Liver (tissue), 8 donors: ENCODE measurements at regions not wholly inside any gene's neighbourhood (a gene's known extent, or its start where the extent isn't known, plus 50 kb on each side); places are given as distances from the start of the nearest gene placed in this dataset.

Experiments
- DNase-seq: peaks from one replicate; pipeline ENCODE4 v3.0.0-alpha.2; 2017; ENCODE audit warnings: low spot score
- H3K27ac ChIP-seq, 2 donors: one replicate each; pipeline ENCODE4 v1.7.0; 2013; ENCODE audit warnings: inconsistent platforms in 2 of 2, low read length in 2 of 2, control low read depth in 1 of 2, low read depth in 1 of 2, mild to moderate bottlenecking in 1 of 2
- H3K27me3 ChIP-seq, 4 donors: one replicate each; pipeline versions ENCODE4 v1.6.1 to v1.7.0; 2013; ENCODE audit warnings: low read length in 3 of 4, inconsistent platforms in 1 of 4, mild to moderate bottlenecking in 1 of 4, moderate library complexity in 1 of 4; ENCODE audit not compliant: control insufficient read depth in 4 of 4, insufficient read depth in 4 of 4
- H3K36me3 ChIP-seq, 4 donors: one replicate each; pipeline versions ENCODE4 v1.6.1 to v1.7.0; 2013; ENCODE audit warnings: low read length in 3 of 4, mild to moderate bottlenecking in 3 of 4, low read depth in 1 of 4, moderate library complexity in 1 of 4; ENCODE audit not compliant: control insufficient read depth in 4 of 4, insufficient read depth in 3 of 4
- H3K4me1 ChIP-seq, 4 donors: one replicate each; pipeline versions ENCODE4 v1.6.1 to v1.7.0; 2013; ENCODE audit warnings: low read length in 3 of 4, mild to moderate bottlenecking in 3 of 4, moderate library complexity in 1 of 4; ENCODE audit not compliant: control insufficient read depth in 4 of 4, insufficient read depth in 4 of 4
- H3K4me3 ChIP-seq, 3 donors: one replicate each; pipeline versions ENCODE4 v1.6.1 to v1.7.0; 2013; ENCODE audit warnings: low read length in 3 of 3, control low read depth in 1 of 3, low read depth in 1 of 3, mild to moderate bottlenecking in 1 of 3
- H3K9ac ChIP-seq, 2 donors: one replicate each; pipeline ENCODE4 v1.7.0; 2013; ENCODE audit warnings: low read length in 2 of 2, mild to moderate bottlenecking in 2 of 2, moderate library complexity in 2 of 2, control low read depth in 1 of 2, low read depth in 1 of 2
- H3K9me3 ChIP-seq, 4 donors: one replicate each; pipeline versions ENCODE4 v1.6.1 to v1.7.0; 2013; ENCODE audit warnings: low read length in 3 of 4; ENCODE audit not compliant: control insufficient read depth in 4 of 4
- EGR1 ChIP-seq, 2 donors: IDR thresholded peaks; 2 replicates each; pipeline ENCODE4 v1.6.1; 2016 to 2018; ENCODE audit warnings: antibody characterized with exemption in 2 of 2, low read depth in 2 of 2
- FOXA1 ChIP-seq: IDR thresholded peaks from 2 replicates; pipeline ENCODE4 v1.6.1; 2016; ENCODE audit warnings: antibody characterized with exemption
- FOXA2 ChIP-seq: IDR thresholded peaks from 2 replicates; pipeline ENCODE4 v1.6.1; 2016; ENCODE audit warnings: antibody characterized with exemption
- GABPA ChIP-seq, 2 donors: IDR thresholded peaks in 1 of 2; conservative IDR thresholded peaks in 1 of 2; 2 replicates each; pipeline ENCODE4 v1.6.1; 2016; ENCODE audit warnings: antibody characterized with exemption in 2 of 2, mild to moderate bottlenecking in 1 of 2, moderate library complexity in 1 of 2
- HNF4A ChIP-seq, 2 donors: conservative IDR thresholded peaks; 2 replicates each; pipeline ENCODE4 v1.6.1; 2016; ENCODE audit warnings: antibody characterized with exemption in 2 of 2, mild to moderate bottlenecking in 2 of 2
- HNF4G ChIP-seq: IDR thresholded peaks from 2 replicates; pipeline ENCODE4 v1.6.1; 2016; ENCODE audit warnings: antibody characterized with exemption
- JUND ChIP-seq, 2 donors: IDR thresholded peaks; 2 replicates each; pipeline ENCODE4 v1.6.1; 2016; ENCODE audit warnings: antibody characterized with exemption in 2 of 2
- NR2F2 ChIP-seq: IDR thresholded peaks from 2 replicates; pipeline ENCODE4 v1.6.1; 2016; ENCODE audit warnings: antibody characterized with exemption
- RAD21 ChIP-seq, 2 donors: IDR thresholded peaks; 2 replicates each; pipeline ENCODE4 v1.6.1; 2016; ENCODE audit warnings: antibody characterized with exemption in 2 of 2, mild to moderate bottlenecking in 2 of 2
- RXRA ChIP-seq, 2 donors: IDR thresholded peaks; 2 replicates each; pipeline ENCODE4 v1.6.1; 2017 to 2018; ENCODE audit warnings: antibody characterized with exemption in 2 of 2, mild to moderate bottlenecking in 1 of 2
- TAF1 ChIP-seq: conservative IDR thresholded peaks from 2 replicates; pipeline ENCODE4 v1.6.1; 2016; ENCODE audit warnings: antibody characterized with exemption, mild to moderate bottlenecking
- YY1 ChIP-seq: IDR thresholded peaks from 2 replicates; pipeline ENCODE4 v1.6.1; 2016; ENCODE audit warnings: antibody characterized with exemption, mild to moderate bottlenecking
- WGBS: extraction: QIAGEN DNeasy Blood & Tissue Kit; methylation state at CpG from one replicate; pipeline ENCODE4 v1.1.7; 2013; 5-methylcytosine and 5-hydroxymethylcytosine counted together
- TF ChIP-seq, protein P1 (sequence below): fragments of 150-350 bp; IDR thresholded peaks from 2 replicates; pipeline ENCODE4 v1.5.1; 2017; ENCODE audit warnings: improper control_type of control experiment, low read depth, low read length; ENCODE audit not compliant: missing input control
- TF ChIP-seq, protein P2 (sequence below): IDR thresholded peaks from 2 replicates; pipeline ENCODE4 v1.6.1; 2016; ENCODE audit warnings: antibody characterized with exemption
- TF ChIP-seq, protein P3 (sequence below): IDR thresholded peaks from 2 replicates; pipeline ENCODE4 v1.6.1; 2016; ENCODE audit warnings: antibody characterized with exemption, mild to moderate bottlenecking
- TF ChIP-seq, protein P4 (sequence below): IDR thresholded peaks from 2 replicates; pipeline ENCODE4 v1.6.1; 2016; ENCODE audit warnings: antibody characterized with exemption
- TF ChIP-seq, protein P5 (sequence below): IDR thresholded peaks from 2 replicates; pipeline ENCODE4 v1.6.1; 2016; ENCODE audit warnings: antibody characterized with exemption
- donor health status: healthy.
- donor health status: healthy.
- donor health status: healthy.
- donor health status: healthy.
- donor health status: healthy.

DNA sequence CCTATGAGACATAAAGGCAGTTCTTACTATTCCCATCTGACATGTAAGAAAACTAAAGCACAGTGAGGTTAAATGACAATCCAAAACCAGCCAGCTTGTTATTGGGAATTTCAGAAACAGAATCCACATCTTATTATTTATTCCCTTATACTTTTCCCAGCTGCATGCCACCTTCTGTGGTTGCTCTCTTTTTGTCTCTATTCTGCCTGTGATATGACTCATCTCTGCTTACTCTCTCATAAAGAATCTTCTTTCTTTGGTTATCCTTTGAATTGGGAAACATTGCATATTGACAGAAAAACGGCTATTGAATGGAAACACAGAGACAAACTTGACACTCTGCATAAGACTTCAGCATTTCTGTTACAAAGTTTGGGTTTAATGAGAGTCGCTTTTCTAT lies 183.2 kb downstream of the TLR4 start:
- no peaks in the 10 kb centered on the region for H3K27me3 ChIP-seq
- no peak overlapping the region for H3K4me3 ChIP-seq
- 82% methylated on average over 2 of the region's 2 CpGs for WGBS
- H3K9me3 ChIP-seq: no peaks in the 10 kb centered on the region
- H3K36me3 ChIP-seq: no peaks in the 10 kb centered on the region
- H3K9ac ChIP-seq: no peak overlapping the region
- H3K4me1 ChIP-seq: no peaks in the 10 kb centered on the region
- H3K27ac ChIP-seq: no peak overlapping the region
- no peak for DNase-seq
- TF ChIP-seq, protein P1, sequence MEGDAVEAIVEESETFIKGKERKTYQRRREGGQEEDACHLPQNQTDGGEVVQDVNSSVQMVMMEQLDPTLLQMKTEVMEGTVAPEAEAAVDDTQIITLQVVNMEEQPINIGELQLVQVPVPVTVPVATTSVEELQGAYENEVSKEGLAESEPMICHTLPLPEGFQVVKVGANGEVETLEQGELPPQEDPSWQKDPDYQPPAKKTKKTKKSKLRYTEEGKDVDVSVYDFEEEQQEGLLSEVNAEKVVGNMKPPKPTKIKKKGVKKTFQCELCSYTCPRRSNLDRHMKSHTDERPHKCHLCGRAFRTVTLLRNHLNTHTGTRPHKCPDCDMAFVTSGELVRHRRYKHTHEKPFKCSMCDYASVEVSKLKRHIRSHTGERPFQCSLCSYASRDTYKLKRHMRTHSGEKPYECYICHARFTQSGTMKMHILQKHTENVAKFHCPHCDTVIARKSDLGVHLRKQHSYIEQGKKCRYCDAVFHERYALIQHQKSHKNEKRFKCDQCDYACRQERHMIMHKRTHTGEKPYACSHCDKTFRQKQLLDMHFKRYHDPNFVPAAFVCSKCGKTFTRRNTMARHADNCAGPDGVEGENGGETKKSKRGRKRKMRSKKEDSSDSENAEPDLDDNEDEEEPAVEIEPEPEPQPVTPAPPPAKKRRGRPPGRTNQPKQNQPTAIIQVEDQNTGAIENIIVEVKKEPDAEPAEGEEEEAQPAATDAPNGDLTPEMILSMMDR: no peak
- TF ChIP-seq GABPA (IDR thresholded peaks at IDR 0.05 in 1 of 2, conservative IDR thresholded peaks at IDR 0.05 in 1 of 2): no peak
- no peak for TF ChIP-seq HNF4G
- TF ChIP-seq, protein P2, sequence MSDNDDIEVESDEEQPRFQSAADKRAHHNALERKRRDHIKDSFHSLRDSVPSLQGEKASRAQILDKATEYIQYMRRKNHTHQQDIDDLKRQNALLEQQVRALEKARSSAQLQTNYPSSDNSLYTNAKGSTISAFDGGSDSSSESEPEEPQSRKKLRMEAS: no peak
- no peak for TF ChIP-seq NR2F2
- TF ChIP-seq YY1: no peak
- no peak for TF ChIP-seq EGR1 (IDR thresholded peaks at IDR 0.05; ENCODE audit: low read depth in 2 of 2)
- TF ChIP-seq, protein P3, sequence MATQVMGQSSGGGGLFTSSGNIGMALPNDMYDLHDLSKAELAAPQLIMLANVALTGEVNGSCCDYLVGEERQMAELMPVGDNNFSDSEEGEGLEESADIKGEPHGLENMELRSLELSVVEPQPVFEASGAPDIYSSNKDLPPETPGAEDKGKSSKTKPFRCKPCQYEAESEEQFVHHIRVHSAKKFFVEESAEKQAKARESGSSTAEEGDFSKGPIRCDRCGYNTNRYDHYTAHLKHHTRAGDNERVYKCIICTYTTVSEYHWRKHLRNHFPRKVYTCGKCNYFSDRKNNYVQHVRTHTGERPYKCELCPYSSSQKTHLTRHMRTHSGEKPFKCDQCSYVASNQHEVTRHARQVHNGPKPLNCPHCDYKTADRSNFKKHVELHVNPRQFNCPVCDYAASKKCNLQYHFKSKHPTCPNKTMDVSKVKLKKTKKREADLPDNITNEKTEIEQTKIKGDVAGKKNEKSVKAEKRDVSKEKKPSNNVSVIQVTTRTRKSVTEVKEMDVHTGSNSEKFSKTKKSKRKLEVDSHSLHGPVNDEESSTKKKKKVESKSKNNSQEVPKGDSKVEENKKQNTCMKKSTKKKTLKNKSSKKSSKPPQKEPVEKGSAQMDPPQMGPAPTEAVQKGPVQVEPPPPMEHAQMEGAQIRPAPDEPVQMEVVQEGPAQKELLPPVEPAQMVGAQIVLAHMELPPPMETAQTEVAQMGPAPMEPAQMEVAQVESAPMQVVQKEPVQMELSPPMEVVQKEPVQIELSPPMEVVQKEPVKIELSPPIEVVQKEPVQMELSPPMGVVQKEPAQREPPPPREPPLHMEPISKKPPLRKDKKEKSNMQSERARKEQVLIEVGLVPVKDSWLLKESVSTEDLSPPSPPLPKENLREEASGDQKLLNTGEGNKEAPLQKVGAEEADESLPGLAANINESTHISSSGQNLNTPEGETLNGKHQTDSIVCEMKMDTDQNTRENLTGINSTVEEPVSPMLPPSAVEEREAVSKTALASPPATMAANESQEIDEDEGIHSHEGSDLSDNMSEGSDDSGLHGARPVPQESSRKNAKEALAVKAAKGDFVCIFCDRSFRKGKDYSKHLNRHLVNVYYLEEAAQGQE: no peak
- no peak for TF ChIP-seq FOXA1
- TF ChIP-seq RAD21 (IDR thresholded peaks at IDR 0.05): no peak
- TF ChIP-seq HNF4A (conservative IDR thresholded peaks at IDR 0.05): no peak
- no peak for TF ChIP-seq TAF1
- TF ChIP-seq, protein P4, sequence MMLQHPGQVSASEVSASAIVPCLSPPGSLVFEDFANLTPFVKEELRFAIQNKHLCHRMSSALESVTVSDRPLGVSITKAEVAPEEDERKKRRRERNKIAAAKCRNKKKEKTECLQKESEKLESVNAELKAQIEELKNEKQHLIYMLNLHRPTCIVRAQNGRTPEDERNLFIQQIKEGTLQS: no peak
- no peak for TF ChIP-seq RXRA (IDR thresholded peaks at IDR 0.05)
- no peak for TF ChIP-seq FOXA2

DNA sequence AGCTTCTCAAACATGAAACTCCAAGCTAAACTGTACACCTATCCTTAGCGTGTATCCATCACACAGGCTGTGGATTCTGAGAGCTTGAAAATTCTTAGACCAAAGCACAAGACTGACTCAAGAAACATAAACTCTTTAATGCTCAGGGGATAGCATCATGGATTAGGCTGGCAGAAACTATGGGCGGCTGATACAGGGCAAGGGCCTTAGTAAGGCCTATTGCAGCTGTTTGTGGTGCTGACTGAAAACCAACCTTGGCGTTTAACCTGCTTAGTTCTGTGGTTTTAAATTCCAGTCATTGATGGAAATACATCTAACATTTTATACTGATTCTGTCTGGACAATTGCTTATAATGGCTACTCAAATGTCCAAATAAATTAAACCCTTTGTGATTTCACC lies 183.7 kb downstream of the TLR4 start:
- H3K4me1 ChIP-seq: no peaks in the 10 kb centered on the region
- no peak overlapping the region for H3K4me3 ChIP-seq
- H3K9ac ChIP-seq: no peak overlapping the region
- no peaks in the 10 kb centered on the region for H3K9me3 ChIP-seq
- no peak for DNase-seq
- 93% methylated on average over 3 of the region's 3 CpGs for WGBS
- no peaks in the 10 kb centered on the region for H3K27me3 ChIP-seq
- no peak overlapping the region for H3K27ac ChIP-seq
- no peaks in the 10 kb centered on the region for H3K36me3 ChIP-seq
- TF ChIP-seq NR2F2: no peak
- no peak for TF ChIP-seq HNF4G
- TF ChIP-seq, protein P2: no peak
- TF ChIP-seq, protein P5, sequence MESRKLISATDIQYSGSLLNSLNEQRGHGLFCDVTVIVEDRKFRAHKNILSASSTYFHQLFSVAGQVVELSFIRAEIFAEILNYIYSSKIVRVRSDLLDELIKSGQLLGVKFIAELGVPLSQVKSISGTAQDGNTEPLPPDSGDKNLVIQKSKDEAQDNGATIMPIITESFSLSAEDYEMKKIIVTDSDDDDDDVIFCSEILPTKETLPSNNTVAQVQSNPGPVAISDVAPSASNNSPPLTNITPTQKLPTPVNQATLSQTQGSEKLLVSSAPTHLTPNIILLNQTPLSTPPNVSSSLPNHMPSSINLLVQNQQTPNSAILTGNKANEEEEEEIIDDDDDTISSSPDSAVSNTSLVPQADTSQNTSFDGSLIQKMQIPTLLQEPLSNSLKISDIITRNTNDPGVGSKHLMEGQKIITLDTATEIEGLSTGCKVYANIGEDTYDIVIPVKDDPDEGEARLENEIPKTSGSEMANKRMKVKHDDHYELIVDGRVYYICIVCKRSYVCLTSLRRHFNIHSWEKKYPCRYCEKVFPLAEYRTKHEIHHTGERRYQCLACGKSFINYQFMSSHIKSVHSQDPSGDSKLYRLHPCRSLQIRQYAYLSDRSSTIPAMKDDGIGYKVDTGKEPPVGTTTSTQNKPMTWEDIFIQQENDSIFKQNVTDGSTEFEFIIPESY: no peak
- no peak for TF ChIP-seq YY1
- TF ChIP-seq GABPA (IDR thresholded peaks at IDR 0.05 in 1 of 2, conservative IDR thresholded peaks at IDR 0.05 in 1 of 2): no peak
- TF ChIP-seq, protein P3: no peak
- no peak for TF ChIP-seq JUND (IDR thresholded peaks at IDR 0.05)
- TF ChIP-seq, protein P4: no peak
- TF ChIP-seq, protein P1: no peak
- TF ChIP-seq TAF1: no peak
- no peak for TF ChIP-seq EGR1 (IDR thresholded peaks at IDR 0.05; ENCODE audit: low read depth in 2 of 2)
- TF ChIP-seq FOXA2: no peak
